Inflammatory macrophage treated with lipopolysaccharide for 4 hours (primary cell): ENCODE measurements at regions not wholly inside any gene's neighbourhood (a gene's known extent, or its start where the extent isn't known, plus 50 kb on each side); places are given as distances from the start of the nearest gene placed in this dataset.
"Not testable (repeated sequence)": the region's sequence is repeated elsewhere in the genome, so short reads cannot be mapped to it uniquely, and the experiment has no call there.

Experiments
- DNase-seq: peaks from one replicate; pipeline ENCODE4 v3.0.0-alpha.2; 2020

DNA sequence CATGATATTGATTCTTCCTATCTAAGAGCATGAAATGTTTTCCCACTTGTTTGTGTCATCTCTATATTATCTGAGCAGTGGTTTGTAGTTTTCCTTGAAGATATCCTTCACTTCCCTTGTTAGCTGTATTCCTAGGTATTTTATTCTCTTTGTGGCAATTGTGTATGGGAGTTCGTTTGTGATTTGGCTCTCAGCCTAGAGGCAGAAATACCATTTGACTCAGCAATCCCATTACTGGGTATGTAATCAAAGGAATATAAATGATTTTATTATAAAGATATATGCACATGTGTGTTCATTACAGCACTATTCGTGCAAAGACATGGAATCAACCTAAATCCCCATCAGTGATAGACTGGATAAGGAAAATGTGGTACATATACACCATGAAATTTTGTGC, 172.7 kb upstream of the IL15 start:
- DNase-seq = no peak

DNA sequence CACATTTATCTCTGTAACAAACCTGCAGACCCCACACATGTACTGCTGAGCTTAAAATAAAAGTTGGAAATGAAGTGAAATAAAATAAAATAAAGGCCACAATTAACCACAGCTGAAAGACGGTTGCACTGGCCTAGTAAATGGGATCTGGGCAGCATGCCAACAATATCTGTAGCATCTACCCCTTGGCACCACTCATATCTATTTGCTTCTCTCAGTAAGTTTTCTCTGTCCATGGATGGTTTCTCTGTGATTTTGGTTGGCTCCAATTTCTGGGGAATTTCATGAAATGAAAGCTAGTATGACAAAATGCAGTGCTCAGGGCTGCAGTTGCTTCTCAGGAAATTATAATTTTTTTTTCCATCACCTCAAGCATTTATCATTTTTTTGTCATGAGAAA, 172.0 kb upstream of the IL15 start:
- DNase-seq = no peak

DNA sequence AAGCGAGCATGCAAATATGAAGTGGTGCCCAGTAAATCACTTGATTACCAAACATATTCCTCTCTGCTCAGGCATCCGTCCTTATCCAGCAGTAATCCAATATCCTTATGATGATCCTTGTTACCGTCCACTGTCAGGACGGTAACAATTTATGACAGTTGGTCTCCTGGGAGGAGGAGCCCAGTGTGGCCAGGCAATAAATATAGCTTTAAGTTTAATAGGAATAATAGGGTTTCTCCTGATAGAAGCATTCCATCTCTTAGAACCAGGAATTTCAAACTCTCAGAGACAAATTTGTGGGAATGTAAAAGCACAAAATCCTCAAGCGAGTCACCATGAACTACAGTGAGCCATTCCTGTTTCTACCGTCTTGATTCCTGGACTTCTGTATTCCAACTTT, 171.2 kb upstream of the IL15 start:
- DNase-seq = no peak

DNA sequence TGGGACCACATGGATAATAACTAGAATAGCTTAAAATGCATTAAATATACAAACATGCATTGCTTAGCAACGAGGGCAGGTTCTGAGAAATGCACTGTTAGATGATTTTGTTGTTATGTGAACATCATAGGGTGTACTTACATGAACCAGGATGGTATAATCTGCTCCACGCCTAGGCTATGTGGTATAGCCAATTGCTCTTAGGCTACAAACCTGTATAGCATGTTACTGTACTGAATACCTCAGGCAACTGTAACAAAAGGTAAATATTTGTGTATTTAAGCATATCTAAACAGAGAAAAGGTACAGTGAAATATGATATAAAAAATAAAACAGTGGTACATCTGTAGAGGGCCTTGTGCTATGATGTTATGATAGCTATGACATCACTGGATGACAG, 169.2 kb upstream of the IL15 start:
- no peak for DNase-seq

DNA sequence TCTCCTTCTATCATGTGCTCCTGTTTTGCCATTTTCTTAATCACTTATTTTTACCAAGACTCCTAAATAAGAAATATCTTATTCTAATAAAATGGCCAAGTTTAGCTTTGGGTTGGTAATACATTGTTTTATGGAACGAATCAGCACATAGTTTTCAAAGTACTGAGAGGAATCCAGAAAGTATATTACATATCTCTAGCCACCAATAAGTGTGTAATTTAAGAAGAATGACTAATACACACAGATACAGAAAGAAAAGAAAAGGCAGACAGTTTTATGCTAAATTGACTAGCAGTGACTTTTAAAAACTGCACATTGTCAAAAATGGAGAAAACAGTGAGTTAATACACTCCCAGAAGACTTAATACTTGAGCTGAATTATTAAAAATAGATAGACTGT, 167.0 kb upstream of the IL15 start:
- DNase-seq = no peak

DNA sequence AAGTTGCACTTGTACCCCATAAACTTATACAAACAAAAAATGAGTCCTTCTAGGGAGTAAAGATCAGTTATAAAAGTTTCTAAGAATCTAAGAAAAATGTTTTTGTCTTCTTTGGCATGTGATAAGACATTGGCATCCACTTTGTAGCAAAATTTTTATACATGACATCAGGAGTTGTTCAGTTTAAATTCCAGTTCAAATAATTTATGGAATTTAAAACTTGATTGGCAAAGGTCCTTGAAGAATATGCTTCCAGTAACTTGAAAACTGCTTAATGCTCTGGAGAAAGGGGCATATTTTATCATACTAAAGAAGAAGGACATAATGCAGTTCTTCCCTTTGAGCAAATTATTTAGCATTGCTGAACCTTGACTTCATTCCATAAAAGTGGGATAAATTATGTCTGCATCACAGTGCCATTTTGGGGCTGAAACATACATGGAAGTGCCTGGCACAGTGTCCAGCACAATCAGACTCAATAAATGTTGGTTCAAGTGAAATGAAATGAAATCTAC, 163.3 kb upstream of the IL15 start:
- no peak for DNase-seq

DNA sequence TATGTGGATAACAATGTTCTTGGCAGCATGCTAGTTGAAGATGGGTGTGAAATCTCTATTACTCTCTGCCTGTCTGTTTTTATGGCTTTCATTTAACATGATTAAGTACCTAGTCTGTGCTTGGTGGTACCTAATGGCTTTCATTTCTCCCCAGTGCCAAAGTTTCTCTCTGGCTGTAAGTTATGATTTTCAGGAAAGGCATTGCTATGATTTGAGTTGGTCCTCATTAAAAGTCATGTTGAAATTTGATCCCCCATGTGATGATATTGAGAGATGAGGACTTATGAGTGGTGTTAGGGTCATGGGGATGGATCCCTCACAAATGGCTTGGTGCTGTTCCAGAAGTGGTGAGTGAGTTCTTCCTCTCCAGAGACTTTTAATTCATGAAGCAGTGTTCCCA, 162.4 kb upstream of the IL15 start:
- DNase-seq = no peak

DNA sequence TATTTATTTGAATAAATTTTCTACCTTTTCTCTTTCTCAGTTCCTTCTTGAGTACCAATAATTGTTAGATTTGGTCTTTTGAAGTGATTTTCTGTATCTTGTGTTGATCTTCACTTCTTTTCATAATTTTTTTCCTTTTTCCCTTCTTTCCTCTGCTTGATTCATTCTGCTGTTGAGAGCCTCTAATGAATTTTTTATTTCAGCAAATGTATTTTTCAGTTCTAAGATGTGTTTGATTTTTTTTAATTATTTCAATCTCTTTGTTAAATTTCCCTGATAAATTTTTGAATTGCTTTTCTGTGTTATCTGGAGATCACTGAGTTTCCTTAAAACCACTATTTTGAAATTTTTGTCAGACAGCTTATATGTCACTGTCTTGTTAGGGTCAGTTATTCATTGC, 155.4 kb upstream of the IL15 start:
- DNase-seq = no peak

DNA sequence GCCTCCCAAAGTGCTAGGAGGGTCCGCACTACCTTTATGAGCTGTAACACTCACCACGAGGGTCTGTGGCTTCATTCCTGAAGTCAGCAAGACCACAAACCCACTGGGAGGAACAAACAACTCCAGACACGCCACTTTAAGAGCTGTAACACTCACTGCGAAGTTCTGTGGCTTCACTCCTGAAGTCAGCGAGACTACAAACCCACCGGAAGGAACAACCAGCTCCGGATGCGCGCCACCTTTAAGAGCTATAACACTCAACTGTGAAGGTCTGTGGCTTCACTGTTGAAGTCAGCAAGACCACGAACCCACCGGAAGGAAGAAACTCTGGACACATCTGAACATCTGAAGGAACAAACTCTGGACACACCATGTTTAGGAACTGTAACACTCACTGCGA, 152.1 kb upstream of the IL15 start:
- not testable (repeated sequence) for DNase-seq

DNA sequence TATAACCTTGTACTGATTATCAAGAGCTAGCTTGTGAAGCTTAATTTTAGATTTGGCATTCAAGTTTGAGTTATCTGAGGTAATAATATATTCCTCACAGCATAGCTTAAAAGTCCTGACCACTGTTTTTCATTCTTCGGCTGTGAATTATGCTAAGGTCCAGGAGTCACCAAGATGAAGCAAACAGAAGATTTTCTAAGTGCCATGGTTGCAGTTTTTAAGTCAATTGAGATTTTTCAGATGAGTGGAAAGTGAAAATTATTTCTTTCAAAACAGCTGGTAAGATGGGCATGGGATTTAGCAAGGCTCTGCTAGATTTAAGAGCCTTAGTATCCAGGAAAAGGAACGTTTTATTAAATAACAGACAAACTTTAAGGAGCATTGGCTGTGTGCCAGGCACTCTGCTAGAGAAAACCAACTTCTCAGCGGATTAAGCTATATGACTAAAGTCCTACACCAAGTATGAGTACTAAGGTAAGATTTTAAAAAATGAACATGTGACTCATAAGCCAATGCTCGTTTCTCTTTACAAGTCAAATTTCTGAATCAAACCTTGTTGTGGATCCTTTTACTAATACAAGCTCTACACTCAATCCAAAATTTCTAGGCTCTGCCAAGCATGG, 149.9 kb upstream of the IL15 start:
- DNase-seq = no peak

DNA sequence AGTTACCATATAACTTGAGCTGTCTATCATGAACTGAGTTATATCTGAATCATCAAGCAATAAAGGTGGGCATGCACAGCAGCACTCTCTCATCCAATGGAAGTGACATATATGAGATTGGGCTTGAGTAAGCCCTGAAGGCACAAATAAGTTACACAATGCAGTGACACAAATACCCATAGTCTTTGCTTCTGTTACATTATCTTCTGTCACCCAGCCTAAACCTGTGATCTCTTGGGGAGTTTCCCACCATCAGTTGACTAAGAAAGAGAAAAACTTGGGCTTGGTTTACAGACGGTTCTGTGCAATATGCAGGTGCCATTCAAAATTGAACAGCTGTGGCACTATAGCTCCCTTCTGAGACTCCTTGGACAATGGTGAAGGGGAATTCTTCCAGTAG, 138.8 kb upstream of the IL15 start:
- DNase-seq = no peak

DNA sequence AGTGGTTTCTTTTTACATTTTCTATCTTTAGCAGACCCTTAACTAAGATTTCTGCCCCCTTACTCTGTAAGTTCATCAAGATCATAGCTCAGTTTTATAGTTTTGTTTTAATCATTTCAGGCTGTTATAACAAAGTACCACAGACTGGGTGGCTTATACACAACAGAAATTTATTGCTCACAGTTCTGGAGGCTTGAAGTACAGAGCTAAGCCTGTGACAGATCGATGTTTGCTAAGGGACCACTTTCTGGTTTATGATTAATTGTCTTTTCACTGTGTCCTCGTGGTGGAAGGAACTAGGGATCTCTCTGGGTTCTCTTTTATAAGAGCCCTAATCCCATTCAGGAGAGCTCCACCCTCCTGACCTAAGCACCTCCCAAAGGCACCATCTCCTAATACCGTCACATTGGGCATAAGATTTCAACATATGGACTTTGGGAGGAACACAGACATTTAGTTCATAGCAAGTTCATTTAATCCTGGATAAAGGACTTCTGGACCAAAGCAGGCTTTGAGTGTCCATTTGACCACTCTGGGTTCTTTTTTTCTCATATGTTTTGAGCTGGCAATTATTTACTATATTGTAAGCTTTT, 137.0 kb upstream of the IL15 start:
- DNase-seq = no peak

DNA sequence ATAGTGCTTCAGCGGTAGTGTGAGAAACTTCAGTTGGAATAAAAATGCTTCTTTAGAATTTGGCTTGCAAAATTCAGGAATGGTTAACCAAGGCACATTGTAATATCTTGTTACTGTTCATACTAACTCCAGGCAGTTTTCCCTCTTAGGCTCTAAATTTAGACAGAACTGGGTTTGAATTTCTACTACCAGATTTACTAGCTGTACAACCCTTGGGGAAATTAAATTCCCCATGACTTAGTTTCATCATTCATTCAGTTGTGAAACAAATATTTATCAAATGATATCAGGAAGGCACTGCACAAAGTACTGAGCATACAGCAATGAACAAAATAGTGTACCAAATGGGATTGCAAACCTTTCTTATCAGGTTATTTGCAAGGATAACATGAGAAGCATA, 135.0 kb upstream of the IL15 start:
- no peak for DNase-seq

DNA sequence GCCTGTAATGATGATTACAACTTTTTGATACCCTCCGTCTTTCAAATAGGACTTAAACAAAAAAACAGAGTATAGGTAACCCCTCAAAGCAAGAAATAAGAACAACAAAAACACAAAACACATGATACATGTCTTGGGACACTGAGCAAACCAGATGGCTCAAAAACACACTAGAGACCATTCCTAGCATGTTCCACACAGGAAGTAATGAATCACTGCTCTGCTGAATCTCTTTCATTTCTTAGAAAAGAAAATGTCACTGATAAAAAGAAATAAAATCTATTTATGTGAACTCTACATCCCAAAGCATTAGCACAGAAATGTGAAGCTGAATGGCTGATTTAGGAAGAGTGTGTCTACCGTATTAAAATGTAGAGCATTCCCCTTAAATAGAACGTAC, 134.5 kb upstream of the IL15 start:
- DNase-seq = no peak

DNA sequence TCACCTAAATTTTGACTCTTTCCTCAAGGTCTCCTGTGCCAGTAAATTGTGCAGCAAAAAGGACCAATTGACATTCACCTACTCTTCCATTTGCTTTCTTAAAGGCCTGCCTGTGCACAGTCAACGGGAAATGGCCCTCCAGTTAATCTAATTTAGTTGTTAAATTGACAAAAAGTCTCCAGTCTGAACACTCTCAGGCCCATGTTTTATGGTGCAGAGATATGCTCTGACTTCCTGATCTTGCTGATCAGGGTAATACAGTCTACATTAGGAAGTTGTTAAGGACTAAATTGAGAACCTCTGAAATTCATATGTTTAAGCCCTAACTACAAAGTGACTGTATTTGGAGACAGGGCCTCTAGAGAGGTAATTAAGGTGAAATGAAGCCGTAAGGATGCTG, 133.6 kb upstream of the IL15 start:
- DNase-seq = no peak

DNA sequence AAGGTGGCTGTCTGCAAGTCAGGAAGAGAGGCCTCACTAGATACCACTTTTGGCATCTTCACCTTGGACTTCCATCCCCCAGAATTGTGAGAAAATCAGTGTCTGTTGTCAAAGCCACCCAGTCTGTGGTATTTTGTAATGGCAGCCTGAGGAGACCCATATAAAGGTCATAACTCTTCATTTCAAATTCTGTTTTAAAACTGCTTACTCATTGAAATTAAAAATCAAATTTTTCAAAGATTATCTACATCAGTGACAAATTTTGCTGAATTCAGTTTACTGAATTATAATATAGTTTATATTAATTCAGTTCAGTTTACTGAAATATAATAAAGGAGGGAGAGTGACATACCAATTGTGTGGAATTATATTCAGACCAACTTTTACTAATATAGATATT, 133.1 kb upstream of the IL15 start:
- DNase-seq = no peak

DNA sequence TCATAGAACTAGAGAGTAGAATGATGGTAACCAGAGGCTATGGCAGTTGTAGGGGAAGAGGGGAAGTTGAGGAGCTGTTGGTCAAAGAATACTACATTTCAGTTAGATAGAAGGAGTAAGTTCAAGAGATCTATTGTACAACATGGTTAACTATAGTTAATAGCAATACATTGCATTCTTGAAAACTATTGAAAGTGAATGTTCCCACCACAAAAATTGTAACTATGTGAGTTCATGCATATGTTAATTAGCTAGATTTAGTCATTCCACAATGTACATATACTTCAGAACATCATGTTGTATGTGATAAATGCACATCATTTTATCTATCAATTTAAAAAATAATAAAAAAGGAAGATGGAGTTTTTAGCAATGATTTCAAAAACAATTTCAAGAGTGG, 125.3 kb upstream of the IL15 start:
- DNase-seq = no peak

DNA sequence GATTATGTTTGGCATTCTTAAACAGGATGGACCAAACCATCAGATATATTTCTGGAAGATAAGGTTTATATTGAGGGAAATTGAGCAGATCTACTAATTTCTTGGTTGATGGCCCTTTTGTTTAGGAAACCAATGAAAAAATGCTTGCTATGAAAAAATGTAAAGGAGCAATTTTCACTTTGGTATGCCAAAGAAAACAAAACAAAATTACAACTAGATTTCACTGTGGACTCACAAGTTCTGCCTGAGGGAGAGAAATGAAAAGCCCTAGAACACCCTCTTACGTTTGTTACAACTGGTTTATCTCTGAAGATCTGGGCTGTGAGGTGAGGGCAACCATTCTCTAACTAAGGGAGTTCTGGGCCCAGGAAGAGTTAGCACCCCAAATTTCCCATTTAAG, 122.5 kb upstream of the IL15 start:
- DNase-seq = no peak

DNA sequence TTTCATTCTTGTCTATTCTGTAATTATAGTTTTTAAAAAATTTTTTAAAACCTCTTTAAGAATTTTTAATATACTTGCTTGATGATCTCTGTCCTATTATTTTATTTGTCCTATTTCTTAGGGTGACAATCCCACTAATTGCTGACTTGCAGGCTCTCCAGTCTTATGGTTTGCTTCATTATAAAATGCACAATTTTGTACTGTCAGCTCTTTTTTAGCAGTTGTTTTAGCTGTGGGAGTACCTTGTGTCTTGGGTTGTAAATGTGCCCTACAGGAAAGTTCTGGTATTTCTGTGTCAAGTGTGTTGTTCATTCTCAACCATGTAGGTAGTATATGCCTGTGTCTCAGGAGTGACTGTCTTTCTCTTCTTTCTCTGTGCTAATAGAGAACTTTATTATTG, 118.2 kb upstream of the IL15 start:
- no peak for DNase-seq

DNA sequence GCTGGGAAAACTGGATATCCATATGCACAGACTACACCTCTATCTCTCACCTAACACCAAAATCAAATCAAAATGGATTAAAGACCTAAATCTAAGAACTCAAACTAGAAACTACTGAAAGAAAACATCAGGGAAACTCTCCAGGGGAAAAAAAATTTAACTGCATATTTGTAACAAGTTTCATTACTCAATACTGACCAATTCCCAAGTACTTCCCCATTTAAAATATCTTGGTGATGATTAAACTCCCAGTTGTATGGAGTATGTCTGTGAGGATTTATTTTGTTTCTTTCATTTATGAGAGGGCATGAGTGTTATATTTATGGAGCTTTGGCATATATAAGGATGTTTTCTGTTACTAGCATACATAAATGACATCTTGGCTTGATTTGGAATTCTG, 112.3 kb upstream of the IL15 start:
- peak; percentile 49 for DNase-seq

DNA sequence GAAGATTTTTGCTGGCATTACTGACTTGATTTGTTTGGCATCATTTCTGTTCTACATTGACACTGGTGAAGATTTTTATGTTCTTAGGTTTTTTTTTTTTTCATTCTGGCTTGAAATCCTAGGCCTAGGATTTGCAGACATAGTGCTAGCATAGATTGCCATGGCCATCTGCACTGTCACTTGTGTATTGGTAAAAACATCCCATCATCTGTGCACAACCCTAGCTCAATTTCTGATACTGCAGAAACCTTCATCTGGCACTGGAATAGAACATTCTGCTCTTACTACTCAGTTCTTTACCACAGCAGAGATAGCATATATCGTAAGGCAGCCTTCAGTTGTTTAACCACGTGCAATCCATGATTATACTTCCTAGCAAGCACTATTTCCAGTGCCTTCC, 111.5 kb upstream of the IL15 start:
- no peak for DNase-seq

DNA sequence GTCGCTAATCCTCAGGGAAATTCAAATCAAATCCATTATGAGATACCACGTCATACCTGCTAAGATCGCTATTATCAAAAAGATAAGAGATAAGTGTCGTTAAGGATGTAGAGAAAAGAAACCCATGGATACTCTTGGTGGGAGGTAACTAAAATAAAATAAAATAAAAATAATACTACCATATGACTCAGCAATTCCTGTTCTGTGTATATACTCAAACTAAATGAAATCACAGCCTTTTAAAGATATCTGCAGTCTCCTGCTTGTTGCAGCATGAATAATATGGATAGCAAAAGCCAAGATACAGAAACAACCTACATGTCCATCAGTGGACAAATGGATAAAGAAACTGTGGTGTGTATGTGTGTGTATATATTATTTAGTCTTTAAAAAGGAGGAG, 105.8 kb upstream of the IL15 start:
- no peak for DNase-seq

DNA sequence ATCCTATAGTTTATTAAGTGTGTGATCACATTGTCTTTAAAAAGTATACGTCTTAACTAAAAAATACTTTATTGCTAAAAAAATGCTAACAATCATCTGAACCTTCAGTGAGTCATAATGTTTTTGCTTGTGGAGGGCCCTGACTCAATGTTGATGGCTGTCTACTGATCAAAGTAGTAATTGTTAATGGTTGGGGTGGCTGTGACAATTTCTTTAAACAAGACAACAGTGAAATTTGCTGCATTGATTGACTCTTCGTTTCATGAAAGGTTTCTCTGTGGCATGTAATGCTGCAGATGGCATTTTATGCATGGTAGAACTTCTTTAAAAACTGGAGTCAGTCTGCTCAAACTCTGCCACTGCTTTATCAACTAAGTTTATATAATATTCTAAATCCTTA, 101.4 kb upstream of the IL15 start:
- DNase-seq = no peak

DNA sequence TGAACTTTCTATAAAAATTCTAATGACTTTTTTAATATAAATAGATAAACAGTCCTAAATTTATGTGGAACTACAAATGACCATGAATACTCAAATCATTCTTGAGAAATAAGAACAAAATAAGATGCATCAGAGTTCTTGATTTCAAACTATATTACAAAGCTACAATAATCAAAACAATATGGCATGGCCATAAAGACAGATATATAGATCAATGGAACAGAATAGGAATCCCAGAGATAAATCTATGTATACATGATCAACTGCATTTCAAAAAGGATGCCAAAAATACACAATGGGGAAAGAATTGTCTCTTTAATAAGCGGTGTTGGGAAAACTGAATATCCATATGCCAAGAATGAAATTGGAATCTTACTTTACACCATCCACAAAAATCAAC, 98.4 kb upstream of the IL15 start:
- DNase-seq = no peak

DNA sequence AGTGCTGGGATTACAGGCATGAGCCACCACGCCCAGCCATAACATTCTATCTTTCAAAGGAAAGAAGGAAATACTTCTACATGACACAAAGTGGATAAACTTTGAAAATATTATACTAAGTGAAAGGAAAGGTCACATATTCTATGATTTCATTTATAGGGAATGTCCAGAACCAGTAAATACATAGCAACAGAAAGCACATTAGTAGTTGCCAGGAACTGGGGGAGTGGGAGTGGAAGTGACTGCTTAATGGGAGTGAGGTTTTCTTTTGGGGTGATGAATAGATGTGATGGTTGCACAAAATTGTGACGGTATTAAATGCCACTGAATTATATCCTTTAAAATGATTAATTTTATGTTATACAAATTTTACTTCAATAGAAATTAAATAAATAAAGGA, 95.7 kb upstream of the IL15 start:
- DNase-seq = no peak
